ENCODE measurements at regions not wholly inside any gene's neighbourhood (a gene's known extent, or its start where the extent isn't known, plus 50 kb on each side); places are given as distances from the start of the nearest gene placed in this dataset.

DNA sequence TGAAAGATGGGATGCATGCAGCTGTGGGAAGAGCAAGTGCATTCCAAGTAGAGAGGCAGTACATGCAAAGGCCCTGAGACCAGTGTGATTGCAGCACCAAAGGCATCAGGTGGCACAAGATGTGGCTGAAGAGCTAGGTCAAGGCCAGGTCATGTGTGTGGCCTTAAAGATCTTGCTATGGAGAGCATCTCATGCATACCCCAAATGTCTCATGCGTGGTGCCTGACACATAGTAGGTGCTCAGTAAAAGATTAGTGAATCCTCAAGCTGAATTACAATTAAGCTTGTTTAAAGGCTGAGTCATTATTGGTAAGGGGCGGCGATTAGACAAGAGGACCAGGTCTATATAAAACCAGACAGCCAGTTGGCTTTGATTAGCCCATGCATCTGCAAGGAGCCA is 336.6 kb downstream of the FGFR2 start:
- TF ChIP-seq, protein P1, sequence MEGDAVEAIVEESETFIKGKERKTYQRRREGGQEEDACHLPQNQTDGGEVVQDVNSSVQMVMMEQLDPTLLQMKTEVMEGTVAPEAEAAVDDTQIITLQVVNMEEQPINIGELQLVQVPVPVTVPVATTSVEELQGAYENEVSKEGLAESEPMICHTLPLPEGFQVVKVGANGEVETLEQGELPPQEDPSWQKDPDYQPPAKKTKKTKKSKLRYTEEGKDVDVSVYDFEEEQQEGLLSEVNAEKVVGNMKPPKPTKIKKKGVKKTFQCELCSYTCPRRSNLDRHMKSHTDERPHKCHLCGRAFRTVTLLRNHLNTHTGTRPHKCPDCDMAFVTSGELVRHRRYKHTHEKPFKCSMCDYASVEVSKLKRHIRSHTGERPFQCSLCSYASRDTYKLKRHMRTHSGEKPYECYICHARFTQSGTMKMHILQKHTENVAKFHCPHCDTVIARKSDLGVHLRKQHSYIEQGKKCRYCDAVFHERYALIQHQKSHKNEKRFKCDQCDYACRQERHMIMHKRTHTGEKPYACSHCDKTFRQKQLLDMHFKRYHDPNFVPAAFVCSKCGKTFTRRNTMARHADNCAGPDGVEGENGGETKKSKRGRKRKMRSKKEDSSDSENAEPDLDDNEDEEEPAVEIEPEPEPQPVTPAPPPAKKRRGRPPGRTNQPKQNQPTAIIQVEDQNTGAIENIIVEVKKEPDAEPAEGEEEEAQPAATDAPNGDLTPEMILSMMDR (IDR thresholded peaks at IDR 0.05; ENCODE audit: low read length): no peak
- TF ChIP-seq EZH2 (IDR thresholded peaks at IDR 0.05; ENCODE audit: borderline replicate concordance, low read length): no peak
